Hepatocyte (in vitro differentiated cells): ENCODE measurements at regions not wholly inside any gene's neighbourhood (a gene's known extent, or its start where the extent isn't known, plus 50 kb on each side); places are given as distances from the start of the nearest gene placed in this dataset.

Experiments
- DNase-seq: peaks from one replicate; pipeline ENCODE4 v3.0.0-alpha.2; 2016; ENCODE audit warnings: low spot score
- H2AFZ ChIP-seq: fragments of 200-600 bp; sonication (generic); 2 replicates; pipeline ENCODE4 v1.6.0; 2016; ENCODE audit warnings: antibody characterized with exemption, mild to moderate bottlenecking
- H3K27ac ChIP-seq: fragments of 200-600 bp; sonication (generic); 2 replicates; pipeline ENCODE4 v1.5.1; 2016; ENCODE audit warnings: mild to moderate bottlenecking
- H3K27me3 ChIP-seq: fragments of 200-600 bp; sonication (generic); 2 replicates; pipeline ENCODE4 v1.6.1; 2016
- H3K36me3 ChIP-seq: fragments of 200-600 bp; sonication (generic); replicated peaks from 2 replicates; pipeline ENCODE4 v1.5.1; 2016; ENCODE audit warnings: low read depth; ENCODE audit not compliant: insufficient read depth
- H3K4me1 ChIP-seq: fragments of 200-600 bp; sonication (generic); 2 replicates; pipeline ENCODE4 v1.5.1; 2016; ENCODE audit warnings: mild to moderate bottlenecking, moderate library complexity; ENCODE audit not compliant: insufficient read depth
- H3K4me2 ChIP-seq: fragments of 200-600 bp; sonication (generic); 2 replicates; pipeline ENCODE4 v1.6.0; 2016
- H3K4me3 ChIP-seq: fragments of 200-600 bp; sonication (generic); 2 replicates; pipeline ENCODE4 v1.5.1; 2016; ENCODE audit warnings: mild to moderate bottlenecking
- H3K79me2 ChIP-seq: fragments of 200-600 bp; sonication (generic); 2 replicates; pipeline ENCODE4 v1.6.0; 2017; ENCODE audit warnings: mild to moderate bottlenecking
- H3K9me2 ChIP-seq: fragments of 200-600 bp; sonication (generic); replicated peaks from 2 replicates; pipeline ENCODE4 v1.6.0; 2017; ENCODE audit warnings: mild to moderate bottlenecking; ENCODE audit not compliant: insufficient read depth
- H3K9me3 ChIP-seq: fragments of 200-600 bp; sonication (generic); 2 replicates; pipeline ENCODE4 v1.5.1; 2016; ENCODE audit warnings: low read depth, mild to moderate bottlenecking
- H4K20me1 ChIP-seq: fragments of 200-600 bp; sonication (generic); 2 replicates; pipeline ENCODE4 v1.6.0; 2016; ENCODE audit warnings: mild to moderate bottlenecking; ENCODE audit not compliant: insufficient read depth, poor library complexity, severe bottlenecking
- CTCF ChIP-seq: fragments of 200-600 bp; sonication (generic); IDR thresholded peaks from 2 replicates; pipeline ENCODE4 v1.5.1; 2016; ENCODE audit warnings: antibody characterized with exemption, mild to moderate bottlenecking; ENCODE audit not compliant: poor library complexity
- EZH2 ChIP-seq: fragments of 200-600 bp; sonication (generic); IDR thresholded peaks from 2 replicates; pipeline ENCODE4 v1.6.1; 2016; ENCODE audit warnings: antibody characterized with exemption, mild to moderate bottlenecking, borderline replicate concordance
- EZH2phosphoT487 ChIP-seq: fragments of 200-600 bp; sonication (generic); IDR thresholded peaks from one replicate; pipeline ENCODE4 v1.6.1; 2018; ENCODE audit warnings: antibody characterized with exemption, mild to moderate bottlenecking, low read depth, moderate library complexity; ENCODE audit not compliant: unreplicated experiment, severe bottlenecking
- WGBS: methylation state at CpG from one replicate; pipeline ENCODE4 v1.1.6; 2016; ENCODE audit warnings: low lambda C conversion rate; ENCODE audit errors: missing lambda C conversion rate; 5-methylcytosine and 5-hydroxymethylcytosine counted together

GRCh38 chr11:134947556-134947955 is 535.5 kb upstream of the B3GAT1 start:
- H3K36me3 ChIP-seq, result no peaks in the 10 kb centered on the region
- no peak for TF ChIP-seq EZH2
- TF ChIP-seq EZH2phosphoT487, result no peak
- TF ChIP-seq CTCF, result no peak
- WGBS, result 81% methylated on average over 10 of the region's 10 CpGs
- no peaks in the 10 kb centered on the region for H3K9me2 ChIP-seq
- no peak overlapping the region for H2AFZ ChIP-seq
- DNase-seq, result no peak
- H3K79me2 ChIP-seq, result no peaks in the 10 kb centered on the region
- no peaks in the 10 kb centered on the region for H3K9me3 ChIP-seq
- H3K4me2 ChIP-seq, result no peak overlapping the region
- H3K4me3 ChIP-seq, result no peak overlapping the region
- no peaks in the 10 kb centered on the region for H3K27me3 ChIP-seq
- no peak overlapping the region for H3K27ac ChIP-seq
- no peaks in the 10 kb centered on the region for H4K20me1 ChIP-seq
- no peaks in the 10 kb centered on the region for H3K4me1 ChIP-seq

DNA sequence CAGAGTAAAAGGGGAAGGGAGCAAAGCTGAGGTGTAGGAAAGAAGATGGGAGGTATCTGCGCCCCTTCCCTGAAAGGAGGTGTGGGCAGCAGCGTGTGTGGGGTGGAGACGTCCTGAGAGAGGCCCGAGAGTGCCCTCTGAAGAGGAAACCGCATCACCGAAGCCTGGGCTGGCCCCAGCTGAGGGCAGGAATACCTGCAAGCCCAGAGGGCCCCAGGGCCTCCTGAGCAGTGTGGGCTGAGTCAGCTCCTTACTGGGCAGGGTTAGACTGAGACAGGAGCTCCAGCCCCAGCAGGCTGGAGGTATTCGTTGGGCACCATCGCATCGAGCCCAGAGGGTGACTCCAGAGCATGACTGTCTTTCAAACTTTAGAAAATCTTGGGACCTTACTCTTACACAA is 534.0 kb upstream of the B3GAT1 start:
- no peak for DNase-seq
- no peaks in the 10 kb centered on the region for H3K9me2 ChIP-seq
- no peaks in the 10 kb centered on the region for H3K9me3 ChIP-seq
- no peak overlapping the region for H3K4me3 ChIP-seq
- H3K4me1 ChIP-seq, result no peaks in the 10 kb centered on the region
- no peak overlapping the region for H3K4me2 ChIP-seq
- H4K20me1 ChIP-seq, result no peaks in the 10 kb centered on the region
- H2AFZ ChIP-seq, result no peak overlapping the region
- TF ChIP-seq CTCF (no peak), EZH2phosphoT487 (no peak), EZH2 (no peak)
- WGBS, result 86% methylated on average over 9 of the region's 9 CpGs
- no peaks in the 10 kb centered on the region for H3K79me2 ChIP-seq
- H3K27ac ChIP-seq, result no peak overlapping the region
- no peaks in the 10 kb centered on the region for H3K27me3 ChIP-seq
- H3K36me3 ChIP-seq, result no peaks in the 10 kb centered on the region

DNA sequence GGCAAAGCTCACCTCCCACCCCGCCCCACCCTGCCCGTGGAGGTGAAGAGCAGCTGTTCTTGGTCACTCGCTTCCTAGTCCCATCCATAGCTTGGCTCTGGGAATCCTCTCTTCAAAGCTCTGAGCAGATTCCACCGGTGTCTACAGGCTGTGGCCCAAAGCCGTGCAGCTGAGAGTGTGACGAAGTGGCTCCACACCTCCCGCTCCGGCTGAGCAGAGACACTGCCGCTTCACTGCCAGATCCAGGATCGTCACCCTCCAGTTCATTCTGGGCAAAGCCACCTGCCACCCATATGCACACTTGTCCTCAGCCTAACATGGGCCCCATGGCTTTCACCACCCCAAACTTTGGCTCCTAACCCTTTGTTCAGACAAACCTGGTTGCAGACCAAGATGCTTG is 532.9 kb upstream of the B3GAT1 start:
- Histone ChIP-seq H3K4me2 (no peak overlapping the region), H3K4me1 (no peaks in the 10 kb centered on the region), H4K20me1 (no peaks in the 10 kb centered on the region), H3K9me3 (no peaks in the 10 kb centered on the region), H2AFZ (no peak overlapping the region), H3K79me2 (no peaks in the 10 kb centered on the region), H3K36me3 (no peaks in the 10 kb centered on the region), H3K9me2 (no peaks in the 10 kb centered on the region), H3K4me3 (no peak overlapping the region), H3K27ac (no peak overlapping the region), H3K27me3 (no peaks in the 10 kb centered on the region)
- WGBS, result 89% methylated on average over 10 of the region's 10 CpGs
- TF ChIP-seq EZH2phosphoT487 (no peak), CTCF (no peak), EZH2 (no peak)
- no peak for DNase-seq

GRCh38 chr11:134944131-134944530 is 532.1 kb upstream of the B3GAT1 start:
- no peaks in the 10 kb centered on the region for H3K79me2 ChIP-seq
- no peaks in the 10 kb centered on the region for H3K36me3 ChIP-seq
- no peak overlapping the region for H2AFZ ChIP-seq
- H3K4me1 ChIP-seq, result no peaks in the 10 kb centered on the region
- DNase-seq, result no peak
- H3K9me3 ChIP-seq, result no peaks in the 10 kb centered on the region
- no peak for TF ChIP-seq CTCF
- TF ChIP-seq EZH2phosphoT487, result no peak
- no peak overlapping the region for H3K4me2 ChIP-seq
- no peak overlapping the region for H3K4me3 ChIP-seq
- H3K27me3 ChIP-seq, result no peaks in the 10 kb centered on the region
- 75% methylated on average over 3 of the region's 5 CpGs for WGBS
- H3K9me2 ChIP-seq, result no peaks in the 10 kb centered on the region
- H3K27ac ChIP-seq, result no peak overlapping the region
- H4K20me1 ChIP-seq, result no peaks in the 10 kb centered on the region
